Thyroid gland (tissue), 4 donors: ENCODE measurements at regions not wholly inside any gene's neighbourhood (a gene's known extent, or its start where the extent isn't known, plus 50 kb on each side); places are given as distances from the start of the nearest gene placed in this dataset.

ENCODE experiments used
- POLR2A ChIP-seq, 2 donors: fragments of 450-650 bp; IDR thresholded peaks; one replicate each; pipeline ENCODE4 v1.6.1; 2017; ENCODE audit warnings: antibody characterized with exemption in 2 of 2, mild to moderate bottlenecking in 2 of 2, moderate library complexity in 1 of 2
- TF ChIP-seq, protein P1 (sequence below), 6 experiments: fragments of 200-600 bp in 3 of 6; fragments of 450-650 bp in 3 of 6; sonication (generic) in 3 of 6; IDR thresholded peaks; one replicate each; pipeline ENCODE4 v1.5.1; 2016 to 2019; ENCODE audit warnings: antibody characterized with exemption in 6 of 6, mild to moderate bottlenecking in 2 of 6, inconsistent platforms in 1 of 6, moderate library complexity in 1 of 6

DNA sequence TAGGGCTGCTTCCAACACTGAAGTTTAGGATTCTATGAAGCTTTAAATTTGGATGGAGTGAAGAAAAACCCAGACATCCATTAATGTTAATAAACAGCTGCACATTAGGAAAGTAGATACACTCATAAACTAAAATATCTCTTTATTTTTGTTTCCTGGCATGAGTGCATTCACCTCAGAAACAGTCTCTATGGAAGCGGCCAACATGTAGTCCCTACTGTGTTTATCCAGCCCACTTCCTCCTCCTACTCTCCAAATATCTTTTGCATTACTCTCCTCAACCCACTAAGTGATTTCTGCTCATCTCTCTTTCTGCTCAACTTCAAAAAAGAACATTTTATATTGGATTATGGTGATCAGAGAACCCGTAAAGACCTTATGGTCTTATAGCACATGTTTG, 180.3 kb upstream of the MXRA5 start:
- TF ChIP-seq, protein P1, sequence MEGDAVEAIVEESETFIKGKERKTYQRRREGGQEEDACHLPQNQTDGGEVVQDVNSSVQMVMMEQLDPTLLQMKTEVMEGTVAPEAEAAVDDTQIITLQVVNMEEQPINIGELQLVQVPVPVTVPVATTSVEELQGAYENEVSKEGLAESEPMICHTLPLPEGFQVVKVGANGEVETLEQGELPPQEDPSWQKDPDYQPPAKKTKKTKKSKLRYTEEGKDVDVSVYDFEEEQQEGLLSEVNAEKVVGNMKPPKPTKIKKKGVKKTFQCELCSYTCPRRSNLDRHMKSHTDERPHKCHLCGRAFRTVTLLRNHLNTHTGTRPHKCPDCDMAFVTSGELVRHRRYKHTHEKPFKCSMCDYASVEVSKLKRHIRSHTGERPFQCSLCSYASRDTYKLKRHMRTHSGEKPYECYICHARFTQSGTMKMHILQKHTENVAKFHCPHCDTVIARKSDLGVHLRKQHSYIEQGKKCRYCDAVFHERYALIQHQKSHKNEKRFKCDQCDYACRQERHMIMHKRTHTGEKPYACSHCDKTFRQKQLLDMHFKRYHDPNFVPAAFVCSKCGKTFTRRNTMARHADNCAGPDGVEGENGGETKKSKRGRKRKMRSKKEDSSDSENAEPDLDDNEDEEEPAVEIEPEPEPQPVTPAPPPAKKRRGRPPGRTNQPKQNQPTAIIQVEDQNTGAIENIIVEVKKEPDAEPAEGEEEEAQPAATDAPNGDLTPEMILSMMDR (IDR thresholded peaks at IDR 0.05), result no peak
- no peak for TF ChIP-seq POLR2A (IDR thresholded peaks at IDR 0.05)
